NCI-H1417 (cell line): ENCODE measurements at regions not wholly inside any gene's neighbourhood (a gene's known extent, or its start where the extent isn't known, plus 50 kb on each side); places are given as distances from the start of the nearest gene placed in this dataset.
A peak's percentile ranks its signal among the peaks of the same experiment; 100 is the strongest.
"Not testable (repeated sequence)": the region's sequence is repeated elsewhere in the genome, so short reads cannot be mapped to it uniquely, and the experiment has no call there.

Source experiments
- DNase-seq, 3 experiments: peaks; one replicate each; lab custom pipeline; 2025; lab: John Stamatoyannopoulos, UW

- DNase-seq = no peak
Measured at GRCh38 chr6:6091608-6092002, 84.9 kb upstream of the NRN1 start.

DNA sequence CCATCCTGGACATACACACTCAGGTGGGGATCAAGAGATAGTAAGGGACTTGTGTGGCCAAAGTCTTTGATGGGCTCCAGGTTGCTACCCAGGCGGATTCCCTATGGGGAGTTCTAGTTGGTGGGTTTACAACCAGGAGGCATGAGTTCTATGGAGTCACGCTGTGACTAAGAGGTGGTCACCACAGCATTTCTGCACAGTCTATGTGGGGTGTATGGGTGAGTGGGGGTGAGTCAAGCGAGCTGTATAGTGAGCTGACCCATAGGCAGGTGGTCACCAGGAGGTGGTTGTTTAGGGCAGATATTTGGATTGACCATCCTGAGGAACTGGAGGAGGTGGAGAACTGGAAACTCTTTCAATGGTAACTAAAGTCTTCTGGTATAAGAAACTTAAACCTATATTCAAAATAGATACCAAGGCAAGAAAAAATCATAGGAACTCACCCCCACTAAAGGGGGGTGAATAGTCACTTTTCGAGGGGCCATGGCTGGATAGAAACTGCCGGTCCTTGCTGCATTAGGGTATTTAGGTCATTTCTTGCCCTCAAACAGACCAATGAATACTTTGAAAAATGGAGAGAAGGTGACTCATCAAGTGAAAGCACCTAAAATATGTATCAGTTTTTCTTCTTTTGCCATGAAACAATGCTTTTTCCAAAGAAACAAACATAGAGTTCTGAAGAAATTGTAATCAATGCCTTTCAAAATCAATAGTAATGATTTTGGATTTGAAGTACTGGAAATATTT is 84.3 kb upstream of the NRN1 start:
- DNase-seq = no peak

DNA sequence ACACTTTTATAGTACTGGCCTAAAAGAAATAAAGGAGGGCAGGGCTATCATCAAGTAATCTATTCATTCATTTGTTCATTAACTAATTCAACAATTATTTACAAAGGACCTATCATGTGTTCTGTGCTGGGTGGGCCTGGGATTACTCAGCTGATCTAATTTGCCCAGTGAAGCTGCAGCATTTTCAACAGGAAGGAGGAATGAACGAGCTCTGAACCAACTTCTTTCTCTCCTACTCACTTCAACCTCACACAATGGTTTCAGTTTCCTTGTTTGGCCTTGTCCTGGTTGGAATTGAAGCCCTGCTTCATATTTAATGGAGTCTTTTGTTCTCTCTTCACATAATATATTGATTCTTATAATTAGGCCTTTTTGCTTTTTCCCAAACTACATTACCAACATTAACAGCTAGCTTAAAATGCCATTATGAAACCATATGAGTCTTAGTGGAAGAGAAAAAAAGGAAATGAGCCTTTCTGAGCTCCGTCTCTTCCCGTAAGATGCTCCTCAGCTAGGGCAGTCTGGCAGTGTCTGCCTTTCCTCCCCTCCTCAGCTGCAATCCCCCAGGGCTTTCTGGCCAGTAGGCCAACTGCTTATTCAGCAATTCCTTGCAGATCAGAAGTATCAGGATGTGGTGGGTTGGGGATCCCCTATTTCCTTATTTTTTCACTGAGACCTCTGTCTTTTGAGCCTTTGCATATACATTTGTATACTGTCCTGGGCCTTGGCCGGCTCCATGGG is 79.4 kb upstream of the NRN1 start:
- DNase-seq = no peak

GRCh38 chr6:6080975-6081374 is 74.2 kb upstream of the NRN1 start:
- DNase-seq = no peak

- DNase-seq = no peak
Measured at GRCh38 chr6:6074190-6074589, 67.5 kb upstream of the NRN1 start.

GRCh38 chr6:6068157-6068556 is 61.4 kb upstream of the NRN1 start:
- not testable (repeated sequence) for DNase-seq

DNA sequence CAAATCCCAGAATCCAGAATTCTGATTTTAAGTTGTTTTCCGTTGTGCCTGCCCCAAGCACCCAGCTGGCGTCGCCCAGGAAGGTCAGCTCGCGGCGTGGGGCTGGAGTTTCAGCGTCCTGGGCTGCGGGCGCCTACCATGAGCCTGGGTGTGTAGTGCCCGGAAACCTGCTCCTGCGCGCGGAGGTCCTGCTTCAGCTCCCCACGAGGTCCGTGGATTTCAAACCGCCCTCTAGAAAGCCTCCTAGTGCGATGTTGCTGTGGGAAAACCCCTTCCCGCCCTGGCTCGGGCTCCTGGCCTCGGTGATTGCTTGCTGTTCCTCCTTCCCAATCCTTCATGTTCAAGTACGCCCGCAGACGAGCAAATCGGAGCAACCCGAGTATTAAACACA is 51.3 kb upstream of the NRN1 start:
- DNase-seq = no peak

DNA sequence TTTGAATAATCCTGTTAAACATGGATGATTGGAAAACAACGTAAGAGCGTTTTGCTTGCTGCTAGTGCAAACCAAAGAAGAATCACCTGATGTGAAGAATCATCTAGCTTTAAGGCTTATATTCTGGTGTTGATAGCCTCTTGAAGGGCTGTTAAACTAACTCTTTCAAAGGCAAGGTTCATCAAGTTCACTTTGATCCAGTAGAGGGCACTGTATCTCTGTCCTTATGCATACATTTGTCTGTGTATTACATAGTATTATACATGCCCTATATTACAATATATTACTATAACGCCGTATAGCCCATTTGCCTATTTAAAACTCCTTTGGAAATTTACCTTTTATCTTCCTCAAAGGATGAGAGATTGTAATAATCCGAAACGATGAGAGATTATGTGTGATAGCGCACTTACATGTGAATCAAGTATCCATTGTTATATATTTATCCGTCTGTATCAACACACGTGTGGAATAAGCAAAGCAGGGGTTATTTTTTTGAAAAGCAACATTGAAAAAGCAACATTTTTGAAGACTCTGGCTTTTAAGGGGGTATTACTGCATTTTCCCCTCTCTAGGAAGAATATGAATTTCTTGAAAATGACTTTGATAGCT is 50.8 kb upstream of the NRN1 start:
- DNase-seq = peak in 2 of 3 experiments; percentile 63 to 64
